Activated T-cell treated with anti-CD3 and anti-CD28 coated beads, Interleukin-2, amount 50 U/mL, for 72 hours (primary cell): ENCODE measurements at regions not wholly inside any gene's neighbourhood (a gene's known extent, or its start where the extent isn't known, plus 50 kb on each side); places are given as distances from the start of the nearest gene placed in this dataset.

Source experiments
- ATAC-seq, 2 donors: fragments of 150-1000 bp; cut with Tn5 transposase; replicated peaks in 1 of 2; 2 replicates each; pipeline ENCODE4 v1.10.0; 2021; ENCODE audit warnings: moderate library complexity in 2 of 2, mild to moderate bottlenecking in 1 of 2
- DNase-seq, 2 donors: peaks; one replicate each; pipeline ENCODE4 v3.0.0; 2021 to 2022; ENCODE audit warnings: mixed read lengths in 1 of 2
- H3K27ac Mint-ChIP-seq: one replicate; pipeline ENCODE4 v1.8.0; 2022; ENCODE audit warnings: mild to moderate bottlenecking, moderate library complexity, mixed read lengths
- H3K27me3 Mint-ChIP-seq: one replicate; pipeline ENCODE4 v1.8.0; 2022; ENCODE audit warnings: low read depth, mixed read lengths
- H3K36me3 Mint-ChIP-seq, 2 donors: one replicate each; pipeline ENCODE4 v1.8.0; 2022; ENCODE audit warnings: mixed read lengths in 2 of 2, mild to moderate bottlenecking in 1 of 2; ENCODE audit not compliant: insufficient read depth in 2 of 2
- H3K4me1 Mint-ChIP-seq: one replicate; pipeline ENCODE4 v1.8.0; 2022; ENCODE audit warnings: low read depth, mixed read lengths
- H3K4me3 Mint-ChIP-seq, 2 donors: one replicate each; pipeline ENCODE4 v1.8.0; 2022; ENCODE audit warnings: mild to moderate bottlenecking in 2 of 2, mixed read lengths in 2 of 2, moderate library complexity in 2 of 2
- H3K9me3 Mint-ChIP-seq, 2 donors: one replicate each; pipeline ENCODE4 v1.8.0; 2022; ENCODE audit warnings: mixed read lengths in 2 of 2

- Mint-ChIP-seq H3K4me1 (peaks cover 33% of the 10 kb centered on the region), H3K27me3 (peaks cover 39% of the 10 kb centered on the region), H3K4me3 (no peak overlapping the region), H3K9me3 (peaks cover 5 to 6% of the 10 kb centered on the region in 2 donors), H3K36me3 (peaks cover 4 to 5% of the 10 kb centered on the region in 2 donors), H3K27ac (no peak overlapping the region)
- ATAC-seq: no peak
- no peak for DNase-seq
Observed at GRCh38 chr5:133696006-133696584, 83.8 kb upstream of the FSTL4 start.

GRCh38 chr5:133694181-133694831 lies 82.0 kb upstream of the FSTL4 start:
- Mint-ChIP-seq H3K4me3 (no peak overlapping the region), H3K36me3 (no peaks in the 10 kb centered on the region), H3K27ac (no peak overlapping the region), H3K27me3 (peaks cover 44% of the 10 kb centered on the region), H3K9me3 (no peaks in the 10 kb centered on the region), H3K4me1 (peaks cover 26% of the 10 kb centered on the region)
- DNase-seq (no peak), ATAC-seq (peak in 1 of 2 donors; percentile 29)

- Mint-ChIP-seq H3K4me1 (peaks cover 18% of the 10 kb centered on the region), H3K27ac (no peak overlapping the region), H3K9me3 (no peaks in the 10 kb centered on the region), H3K27me3 (peaks cover 65% of the 10 kb centered on the region), H3K36me3 (no peaks in the 10 kb centered on the region), H3K4me3 (no peak overlapping the region)
- DNase-seq: no peak
- no peak for ATAC-seq
Observed at GRCh38 chr5:133691448-133691847, 79.1 kb upstream of the FSTL4 start.

GRCh38 chr5:133690746-133691145 lies 78.4 kb upstream of the FSTL4 start:
- Mint-ChIP-seq H3K4me1 (peaks cover 18% of the 10 kb centered on the region), H3K27ac (no peak overlapping the region), H3K9me3 (no peaks in the 10 kb centered on the region), H3K36me3 (no peaks in the 10 kb centered on the region), H3K4me3 (no peak overlapping the region), H3K27me3 (peaks cover 61% of the 10 kb centered on the region)
- no peak for ATAC-seq
- no peak for DNase-seq

- DNase-seq: peak in 1 of 2 donors; percentile 21
- Mint-ChIP-seq H3K4me3 (no peak overlapping the region), H3K36me3 (no peaks in the 10 kb centered on the region), H3K27me3 (peaks cover 55% of the 10 kb centered on the region), H3K27ac (no peak overlapping the region), H3K9me3 (no peaks in the 10 kb centered on the region), H3K4me1 (peaks cover 12% of the 10 kb centered on the region)
- peak; percentile 93 to 98 for ATAC-seq
Observed at GRCh38 chr5:133688391-133688790, 76.0 kb upstream of the FSTL4 start.

GRCh38 chr5:133687212-133688061 lies 75.1 kb upstream of the FSTL4 start:
- ATAC-seq: no peak
- H3K4me1 Mint-ChIP-seq: peaks cover 13% of the 10 kb centered on the region
- H3K27me3 Mint-ChIP-seq: peaks cover 50% of the 10 kb centered on the region
- no peak overlapping the region for H3K27ac Mint-ChIP-seq
- no peaks in the 10 kb centered on the region for H3K36me3 Mint-ChIP-seq
- H3K9me3 Mint-ChIP-seq: no peaks in the 10 kb centered on the region
- no peak for DNase-seq
- no peak overlapping the region for H3K4me3 Mint-ChIP-seq

- Mint-ChIP-seq H3K4me3 (no peak overlapping the region), H3K9me3 (no peaks in the 10 kb centered on the region), H3K4me1 (peaks cover 18% of the 10 kb centered on the region), H3K36me3 (no peaks in the 10 kb centered on the region), H3K27me3 (peaks cover 41% of the 10 kb centered on the region), H3K27ac (no peak overlapping the region)
- no peak for DNase-seq
- ATAC-seq: no peak
Observed at GRCh38 chr5:133686566-133686965, 74.2 kb upstream of the FSTL4 start.

GRCh38 chr5:133685402-133686018 lies 73.2 kb upstream of the FSTL4 start:
- Mint-ChIP-seq H3K27ac (no peak overlapping the region), H3K27me3 (peaks cover 41% of the 10 kb centered on the region), H3K4me3 (no peak overlapping the region), H3K9me3 (no peaks in the 10 kb centered on the region), H3K4me1 (peaks cover 18% of the 10 kb centered on the region), H3K36me3 (no peaks in the 10 kb centered on the region)
- DNase-seq: no peak
- no peak for ATAC-seq

- peaks cover 39% of the 10 kb centered on the region for H3K27me3 Mint-ChIP-seq
- ATAC-seq (no peak), DNase-seq (no peak)
- H3K27ac Mint-ChIP-seq: no peak overlapping the region
- no peak overlapping the region for H3K4me3 Mint-ChIP-seq
- no peaks in the 10 kb centered on the region for H3K9me3 Mint-ChIP-seq
- H3K36me3 Mint-ChIP-seq: no peaks in the 10 kb centered on the region
- H3K4me1 Mint-ChIP-seq: peaks cover 9% of the 10 kb centered on the region
Observed at GRCh38 chr5:133683646-133684596, 71.6 kb upstream of the FSTL4 start.

- ATAC-seq: no peak
- Mint-ChIP-seq H3K36me3 (no peaks in the 10 kb centered on the region), H3K27ac (no peak overlapping the region), H3K27me3 (peaks cover 41% of the 10 kb centered on the region), H3K9me3 (no peaks in the 10 kb centered on the region), H3K4me3 (no peak overlapping the region), H3K4me1 (peaks cover 5% of the 10 kb centered on the region)
- DNase-seq: no peak
Observed at GRCh38 chr5:133682451-133682850, 70.1 kb upstream of the FSTL4 start.

- ATAC-seq (no peak), DNase-seq (no peak)
- H3K4me3 Mint-ChIP-seq: no peak overlapping the region
- no peaks in the 10 kb centered on the region for H3K36me3 Mint-ChIP-seq
- H3K4me1 Mint-ChIP-seq: peaks cover 5% of the 10 kb centered on the region
- peaks cover 41% of the 10 kb centered on the region for H3K27me3 Mint-ChIP-seq
- no peak overlapping the region for H3K27ac Mint-ChIP-seq
- H3K9me3 Mint-ChIP-seq: no peaks in the 10 kb centered on the region
Observed at GRCh38 chr5:133681896-133682295, 69.6 kb upstream of the FSTL4 start.

GRCh38 chr5:133680830-133681565 lies 68.7 kb upstream of the FSTL4 start:
- Mint-ChIP-seq H3K27me3 (peaks cover 38% of the 10 kb centered on the region), H3K4me1 (peaks cover 5% of the 10 kb centered on the region), H3K4me3 (no peak overlapping the region), H3K27ac (no peak overlapping the region), H3K9me3 (no peaks in the 10 kb centered on the region), H3K36me3 (no peaks in the 10 kb centered on the region)
- DNase-seq: no peak
- ATAC-seq: no peak
